OCI-LY3 (cell line): ENCODE measurements at regions not wholly inside any gene's neighbourhood (a gene's known extent, or its start where the extent isn't known, plus 50 kb on each side); places are given as distances from the start of the nearest gene placed in this dataset.

Source experiments
- H2AFZ ChIP-seq: fragments of 200-600, 300-600 bp; shearing (Covaris generic); 2 replicates; pipeline ENCODE4 v1.6.0; 2014; ENCODE audit warnings: antibody characterized with exemption, low read depth, low read length
- H3K27ac ChIP-seq: fragments of 200-600, 300-600 bp; sonication (generic); 2 replicates; pipeline ENCODE4 v1.5.1; 2014; ENCODE audit warnings: mild to moderate bottlenecking, low read length, moderate library complexity, mixed read lengths
- H3K27me3 ChIP-seq: fragments of 200-600, 300-600 bp; sonication (generic); 2 replicates; pipeline ENCODE4 v1.6.1; 2014; ENCODE audit warnings: low read depth, low read length, mixed read lengths
- H3K36me3 ChIP-seq: fragments of 200-600, 300-600 bp; sonication (generic); replicated peaks from 2 replicates; pipeline ENCODE3; 2014; ENCODE audit warnings: low read depth, low read length, mixed read lengths
- H3K4me1 ChIP-seq: fragments of 300-600, 200-600 bp; sonication (generic); 2 replicates; pipeline ENCODE4 v1.6.1; 2014; ENCODE audit warnings: low read length, mixed read lengths
- H3K4me2 ChIP-seq: fragments of 200-600, 300-600 bp; sonication (generic); 2 replicates; pipeline ENCODE4 v1.6.1; 2014; ENCODE audit warnings: low read length, mixed read lengths
- H3K4me3 ChIP-seq: fragments of 300-600, 200-600 bp; sonication (generic); 2 replicates; pipeline ENCODE4 v1.5.1; 2014; ENCODE audit warnings: antibody characterized with exemption, mild to moderate bottlenecking, low read length, moderate library complexity
- H3K79me2 ChIP-seq: fragments of 300-600, 200-600 bp; shearing (Covaris generic); 2 replicates; pipeline ENCODE4 v1.6.1; 2014; ENCODE audit warnings: mild to moderate bottlenecking, low read length, mixed read lengths
- H3K9ac ChIP-seq: fragments of 300-600, 200-600 bp; shearing (Covaris generic); 2 replicates; pipeline ENCODE4 v1.6.0; 2014; ENCODE audit warnings: mild to moderate bottlenecking, low read length, moderate library complexity
- H3K9me3 ChIP-seq: fragments of 200-600, 300-600 bp; shearing (Covaris generic); 2 replicates; pipeline ENCODE4 v1.6.1; 2014; ENCODE audit warnings: low read length, mixed read lengths; ENCODE audit not compliant: insufficient read depth
- H4K20me1 ChIP-seq: fragments of 200-600, 300-600 bp; sonication (generic); 2 replicates; pipeline ENCODE4 v1.6.1; 2016; ENCODE audit warnings: low read length, mixed read lengths; ENCODE audit not compliant: insufficient read depth
- CTCF ChIP-seq: fragments of 200-600, 300-600 bp; sonication (generic); IDR thresholded peaks from 2 replicates; pipeline ENCODE4 v1.5.1; 2014; ENCODE audit warnings: antibody characterized with exemption, low read length, low read depth
- EZH2phosphoT487 ChIP-seq: fragments of 200-600 bp; shearing (Covaris generic); IDR thresholded peaks from 2 replicates; pipeline ENCODE4 v1.6.1; 2018; ENCODE audit warnings: antibody characterized with exemption, mixed run types, low read depth

- Histone ChIP-seq H2AFZ (no peak overlapping the region), H3K4me1 (no peaks in the 10 kb centered on the region; the same call in 1 of the 2 replicates), H3K4me2 (no peak overlapping the region), H3K9me3 (no peaks in the 10 kb centered on the region), H3K27ac (no peak overlapping the region), H3K4me3 (no peak overlapping the region), H3K9ac (no peak overlapping the region), H3K79me2 (no peaks in the 10 kb centered on the region), H3K27me3 (no peaks in the 10 kb centered on the region), H3K36me3 (no peaks in the 10 kb centered on the region), H4K20me1 (no peaks in the 10 kb centered on the region)
- no peak for TF ChIP-seq CTCF
These were observed 189.7 kb upstream of the CDKN3 start for GRCh38 chr14:54207075-54207474.

GRCh38 chr14:54207476-54208462, 189.0 kb upstream of the CDKN3 start:
- Histone ChIP-seq H2AFZ (no peak overlapping the region), H3K4me3 (no peak overlapping the region), H3K4me2 (no peak overlapping the region), H3K9me3 (no peaks in the 10 kb centered on the region), H3K27me3 (no peaks in the 10 kb centered on the region), H3K36me3 (no peaks in the 10 kb centered on the region), H4K20me1 (no peaks in the 10 kb centered on the region), H3K79me2 (no peaks in the 10 kb centered on the region), H3K9ac (no peak overlapping the region), H3K4me1 (no peaks in the 10 kb centered on the region; the same call in 1 of the 2 replicates), H3K27ac (no peak overlapping the region)
- TF ChIP-seq CTCF (no peak), EZH2phosphoT487 (no peak)

DNA sequence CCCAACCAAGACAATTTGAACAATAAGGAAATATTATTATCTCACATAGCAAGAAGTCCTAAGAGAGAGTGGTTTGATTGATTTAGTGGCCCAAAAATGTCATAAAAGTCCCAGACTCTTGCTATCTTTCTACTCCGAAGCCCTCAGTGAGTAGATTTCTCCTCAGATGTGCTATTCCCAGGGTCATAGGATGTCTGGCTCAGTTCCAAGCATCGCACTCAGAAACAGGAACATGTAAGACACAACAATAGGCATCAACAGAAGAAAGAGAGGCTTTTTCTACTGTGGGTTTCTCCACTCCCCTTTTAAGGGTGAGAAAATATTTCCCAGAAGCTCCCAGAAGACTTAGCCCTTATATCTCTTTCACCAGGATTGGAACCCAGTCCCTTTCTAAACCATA, 188.1 kb upstream of the CDKN3 start:
- no peak overlapping the region for H3K27ac ChIP-seq
- no peaks in the 10 kb centered on the region for H3K36me3 ChIP-seq
- no peak overlapping the region for H2AFZ ChIP-seq

More for the DNA sequence above, 188.1 kb upstream of the CDKN3 start:
- no peaks in the 10 kb centered on the region for H4K20me1 ChIP-seq
- H3K27me3 ChIP-seq = no peaks in the 10 kb centered on the region
- no peaks in the 10 kb centered on the region; the same call in 1 of the 2 replicates for H3K4me1 ChIP-seq
- no peak for TF ChIP-seq EZH2phosphoT487
- TF ChIP-seq CTCF = no peak
- H3K4me3 ChIP-seq = no peak overlapping the region
- H3K9ac ChIP-seq = no peak overlapping the region
- no peaks in the 10 kb centered on the region for H3K79me2 ChIP-seq
- H3K9me3 ChIP-seq = no peaks in the 10 kb centered on the region
- no peak overlapping the region for H3K4me2 ChIP-seq
